Cardiac muscle cell (in vitro differentiated cells and primary cell): ENCODE measurements at regions not wholly inside any gene's neighbourhood (a gene's known extent, or its start where the extent isn't known, plus 50 kb on each side); places are given as distances from the start of the nearest gene placed in this dataset.

ENCODE experiments used
- DNase-seq, 2 donors: peaks; one replicate each; pipeline versions ENCODE4 v3.0.0 to v3.0.0-alpha.2; 2010 to 2017; ENCODE audit warnings: low read depth in 1 of 2, low spot score in 1 of 2
- H3K27ac ChIP-seq: fragments of 200-600 bp; sonication (generic); 2 replicates; pipeline ENCODE4 v1.5.1; 2016
- H3K27me3 ChIP-seq: fragments of 200-600 bp; sonication (generic); 2 replicates; pipeline ENCODE4 v1.6.0; 2016; ENCODE audit warnings: control low read depth
- H3K36me3 ChIP-seq: fragments of 200-600 bp; sonication (generic); 2 replicates; pipeline ENCODE4 v1.5.1; 2016; ENCODE audit warnings: control low read depth
- H3K4me1 ChIP-seq: fragments of 200-600 bp; sonication (generic); 2 replicates; pipeline ENCODE4 v1.8.1; 2017; ENCODE audit warnings: low read depth, mild to moderate bottlenecking, mixed run types
- H3K4me3 ChIP-seq: fragments of 200-600 bp; sonication (generic); 2 replicates; pipeline ENCODE4 v1.5.1; 2016; ENCODE audit warnings: mild to moderate bottlenecking
- H3K9me3 ChIP-seq: fragments of 200-600 bp; sonication (generic); 2 replicates; pipeline ENCODE4 v1.5.1; 2017; ENCODE audit warnings: low read depth, mild to moderate bottlenecking, control low read depth
- TF ChIP-seq, protein P1 (sequence below): IDR thresholded peaks from 2 replicates; pipeline ENCODE4 v1.5.1; 2012; ENCODE audit warnings: low read depth, mild to moderate bottlenecking, low read length

DNA sequence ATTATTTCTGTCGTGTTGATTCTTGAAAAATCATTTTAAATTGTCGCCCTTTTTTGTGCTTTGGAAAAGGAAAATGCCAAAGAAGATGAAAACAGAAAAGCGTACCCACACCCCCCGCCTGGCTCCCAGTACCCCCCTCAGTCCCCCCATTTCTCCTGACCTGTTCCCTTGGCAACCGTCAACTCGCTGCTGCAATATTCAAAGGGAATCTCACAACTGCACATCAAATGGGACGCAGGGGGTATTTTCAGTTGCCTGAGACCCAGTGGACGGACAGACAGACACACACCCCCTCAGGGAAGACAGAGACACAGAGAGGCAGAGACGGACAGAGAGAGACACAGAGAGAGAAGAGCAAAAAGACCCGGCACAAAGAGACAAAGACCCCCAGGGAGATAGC lies 83.5 kb upstream of the PRR20G start:
- no peaks in the 10 kb centered on the region for H3K9me3 ChIP-seq

GRCh38 chr3:127370906-127371305 lies 83.1 kb upstream of the PRR20G start:
- no peaks in the 10 kb centered on the region for H3K4me1 ChIP-seq
- TF ChIP-seq, protein P1, sequence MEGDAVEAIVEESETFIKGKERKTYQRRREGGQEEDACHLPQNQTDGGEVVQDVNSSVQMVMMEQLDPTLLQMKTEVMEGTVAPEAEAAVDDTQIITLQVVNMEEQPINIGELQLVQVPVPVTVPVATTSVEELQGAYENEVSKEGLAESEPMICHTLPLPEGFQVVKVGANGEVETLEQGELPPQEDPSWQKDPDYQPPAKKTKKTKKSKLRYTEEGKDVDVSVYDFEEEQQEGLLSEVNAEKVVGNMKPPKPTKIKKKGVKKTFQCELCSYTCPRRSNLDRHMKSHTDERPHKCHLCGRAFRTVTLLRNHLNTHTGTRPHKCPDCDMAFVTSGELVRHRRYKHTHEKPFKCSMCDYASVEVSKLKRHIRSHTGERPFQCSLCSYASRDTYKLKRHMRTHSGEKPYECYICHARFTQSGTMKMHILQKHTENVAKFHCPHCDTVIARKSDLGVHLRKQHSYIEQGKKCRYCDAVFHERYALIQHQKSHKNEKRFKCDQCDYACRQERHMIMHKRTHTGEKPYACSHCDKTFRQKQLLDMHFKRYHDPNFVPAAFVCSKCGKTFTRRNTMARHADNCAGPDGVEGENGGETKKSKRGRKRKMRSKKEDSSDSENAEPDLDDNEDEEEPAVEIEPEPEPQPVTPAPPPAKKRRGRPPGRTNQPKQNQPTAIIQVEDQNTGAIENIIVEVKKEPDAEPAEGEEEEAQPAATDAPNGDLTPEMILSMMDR: no peak
- no peak for DNase-seq

More for the DNA sequence above, 83.5 kb upstream of the PRR20G start:
- no peak overlapping the region for H3K4me3 ChIP-seq
- no peak for DNase-seq
- no peak overlapping the region for H3K27ac ChIP-seq
- H3K4me1 ChIP-seq: no peaks in the 10 kb centered on the region
- TF ChIP-seq, protein P1: no peak
- no peaks in the 10 kb centered on the region for H3K36me3 ChIP-seq
- peaks cover 25% of the 10 kb centered on the region for H3K27me3 ChIP-seq

GRCh38 chr3:127369356-127369935 lies 81.6 kb upstream of the PRR20G start:
- H3K27ac ChIP-seq: no peak overlapping the region
- no peak overlapping the region for H3K4me3 ChIP-seq
- no peaks in the 10 kb centered on the region for H3K4me1 ChIP-seq
- TF ChIP-seq, protein P1: no peak
- no peaks in the 10 kb centered on the region for H3K36me3 ChIP-seq
- peaks cover 37% of the 10 kb centered on the region for H3K27me3 ChIP-seq
- H3K9me3 ChIP-seq: no peaks in the 10 kb centered on the region
- no peak for DNase-seq

More at GRCh38 chr3:127370906-127371305, 83.1 kb upstream of the PRR20G start:
- Histone ChIP-seq H3K4me3 (no peak overlapping the region), H3K36me3 (no peaks in the 10 kb centered on the region), H3K9me3 (no peaks in the 10 kb centered on the region), H3K27me3 (peaks cover 29% of the 10 kb centered on the region), H3K27ac (no peak overlapping the region)

- no peaks in the 10 kb centered on the region for H3K36me3 ChIP-seq
Observed at GRCh38 chr3:127368186-127369032, 80.6 kb upstream of the PRR20G start.

DNA sequence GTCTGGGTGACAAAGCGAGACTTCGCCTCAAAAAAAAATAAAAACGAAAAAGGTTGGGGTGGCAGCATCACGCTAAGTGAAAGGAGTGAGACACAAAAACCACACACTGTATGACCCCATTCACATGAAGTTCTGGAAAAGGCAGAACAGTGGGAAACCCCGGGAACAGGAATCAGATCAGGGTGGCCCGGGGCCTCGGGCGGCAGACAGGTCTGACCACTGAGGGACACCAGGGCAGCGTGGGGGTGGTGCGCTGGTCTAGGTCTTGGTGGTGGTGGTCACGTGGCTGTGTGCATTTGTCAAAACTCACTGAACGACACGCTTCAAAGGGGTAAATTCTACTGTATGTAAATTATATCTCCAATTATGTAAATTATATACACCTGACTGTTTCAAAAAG lies 79.7 kb upstream of the PRR20G start:
- no peak overlapping the region for H3K4me3 ChIP-seq
- no peaks in the 10 kb centered on the region for H3K9me3 ChIP-seq
- H3K27me3 ChIP-seq: peaks cover 52% of the 10 kb centered on the region
- H3K36me3 ChIP-seq: no peaks in the 10 kb centered on the region
- no peaks in the 10 kb centered on the region for H3K4me1 ChIP-seq
- DNase-seq: no peak
- no peak overlapping the region for H3K27ac ChIP-seq
- TF ChIP-seq, protein P1: no peak

More at GRCh38 chr3:127368186-127369032, 80.6 kb upstream of the PRR20G start:
- Histone ChIP-seq H3K4me1 (no peaks in the 10 kb centered on the region), H3K9me3 (no peaks in the 10 kb centered on the region), H3K4me3 (no peak overlapping the region), H3K27ac (no peak overlapping the region), H3K27me3 (peaks cover 44% of the 10 kb centered on the region)
- no peak for DNase-seq
- TF ChIP-seq, protein P1: no peak
